ENCODE measurements at regions not wholly inside any gene's neighbourhood (a gene's known extent, or its start where the extent isn't known, plus 50 kb on each side); places are given as distances from the start of the nearest gene placed in this dataset.

- TF ChIP-seq CTCF (IDR thresholded peaks at IDR 0.05) = no peak
- TF ChIP-seq POLR2A (IDR thresholded peaks at IDR 0.05) = no peak
- peak in 1 of 3 donors; percentile 23 for TF ChIP-seq POLR2AphosphoS5 (IDR thresholded peaks at IDR 0.05)
- no peak for TF ChIP-seq EP300 (IDR thresholded peaks at IDR 0.05; ENCODE audit: low read depth)
These were observed 93.6 kb upstream of the ADGRF1 start for GRCh38 chr6:47135772-47136171.
